Prostate gland (tissue), 2 donors: ENCODE measurements at regions not wholly inside any gene's neighbourhood (a gene's known extent, or its start where the extent isn't known, plus 50 kb on each side); places are given as distances from the start of the nearest gene placed in this dataset.

Source experiments
- DNase-seq: peaks from one replicate; pipeline ENCODE4 v3.0.0-alpha.2; 2019; ENCODE audit warnings: low spot score
- H3K27ac ChIP-seq, 2 donors: fragments of 200-600 bp; sonication (generic); 2 replicates each; pipeline ENCODE4 v1.5.1; 2017 to 2019
- H3K27me3 ChIP-seq: fragments of 200-600 bp; sonication (generic); replicated peaks from 2 replicates; pipeline ENCODE4 v1.5.1; 2019; ENCODE audit not compliant: insufficient read depth
- H3K36me3 ChIP-seq, 2 donors: fragments of 200-600 bp; sonication (generic); 1 replicate in 1 of 2; 2 replicates in 1 of 2; pipeline versions ENCODE4 v1.5.1 to v1.8.1; 2017 to 2019
- H3K4me1 ChIP-seq: fragments of 200-600 bp; sonication (generic); replicated peaks from 2 replicates; pipeline ENCODE4 v1.5.1; 2019
- H3K4me3 ChIP-seq, 2 donors: fragments of 200-600 bp; sonication (generic); 2 replicates each; pipeline ENCODE4 v1.5.1; 2017 to 2019
- H3K9me3 ChIP-seq: fragments of 200-600 bp; sonication (generic); 2 replicates; pipeline ENCODE4 v1.5.1; 2017
- CTCF ChIP-seq, 4 experiments: fragments of 200-600 bp in 2 of 4; fragments of 450-650 bp in 2 of 4; sonication (generic) in 2 of 4; IDR thresholded peaks; 1 replicate in 3 of 4; 2 replicates in 1 of 4; pipeline ENCODE4 v1.5.1; 2016 to 2019; ENCODE audit warnings: antibody characterized with exemption in 4 of 4, mild to moderate bottlenecking in 2 of 4, moderate library complexity in 2 of 4
- POLR2A ChIP-seq: fragments of 450-650 bp; IDR thresholded peaks from one replicate; pipeline ENCODE4 v1.6.1; 2016; ENCODE audit warnings: antibody characterized with exemption, mild to moderate bottlenecking
- POLR2AphosphoS5 ChIP-seq: sonication (generic); formaldehyde crosslinking; IDR thresholded peaks from one replicate; pipeline ENCODE4 v1.6.1; 2017; ENCODE audit warnings: antibody characterized with exemption
- WGBS: methylation state at CpG from one replicate; pipeline ENCODE4 v1.1.5; 2018; 5-methylcytosine and 5-hydroxymethylcytosine counted together
- intact Hi-C: fragments of 100-400 bp; cut with DNase I; formaldehyde crosslinking; loops from one replicate; pipeline ENCODE4 v1.14.2; 2022

GRCh38 chr5:63128018-63128417 is 549.4 kb downstream of the LRRC70 start:
- Histone ChIP-seq H3K9me3 (no peaks in the 10 kb centered on the region), H3K27me3 (no peaks in the 10 kb centered on the region), H3K4me1 (no peaks in the 10 kb centered on the region), H3K36me3 (no peaks in the 10 kb centered on the region), H3K27ac (no peak overlapping the region), H3K4me3 (no peak overlapping the region)
- TF ChIP-seq POLR2A = no peak
- no peak for TF ChIP-seq POLR2AphosphoS5
- TF ChIP-seq CTCF (IDR thresholded peaks at IDR 0.05) = no peak
- intact Hi-C loops = no loop called here
- DNase-seq = no peak
- WGBS = 47% methylated on average over 2 of the region's 2 CpGs

- no peaks in the 10 kb centered on the region for H3K27me3 ChIP-seq
- H3K9me3 ChIP-seq = no peaks in the 10 kb centered on the region
Observed at GRCh38 chr5:63127054-63127453, 548.4 kb downstream of the LRRC70 start.

GRCh38 chr5:63125862-63126261 is 547.2 kb downstream of the LRRC70 start:
- Histone ChIP-seq H3K36me3 (no peaks in the 10 kb centered on the region), H3K27me3 (no peaks in the 10 kb centered on the region), H3K4me1 (no peaks in the 10 kb centered on the region), H3K27ac (no peak overlapping the region), H3K9me3 (no peaks in the 10 kb centered on the region), H3K4me3 (no peak overlapping the region)
- intact Hi-C loops = no loop called here
- WGBS = 22% methylated on average over 2 of the region's 2 CpGs
- DNase-seq = no peak
- TF ChIP-seq CTCF (IDR thresholded peaks at IDR 0.05) (peak in 1 of 4 experiments; percentile 13), POLR2AphosphoS5 (no peak), POLR2A (no peak)

More at GRCh38 chr5:63127054-63127453, 548.4 kb downstream of the LRRC70 start:
- Histone ChIP-seq H3K4me3 (no peak overlapping the region), H3K4me1 (no peaks in the 10 kb centered on the region), H3K36me3 (no peaks in the 10 kb centered on the region), H3K27ac (no peak overlapping the region)
- 77% methylated on average over 2 of the region's 2 CpGs for WGBS
- no peak for TF ChIP-seq POLR2A
- intact Hi-C loops = no loop called here
- DNase-seq = no peak

GRCh38 chr5:63125392-63125791 is 546.8 kb downstream of the LRRC70 start:
- Histone ChIP-seq H3K36me3 (no peaks in the 10 kb centered on the region), H3K27ac (no peak overlapping the region), H3K9me3 (no peaks in the 10 kb centered on the region), H3K4me1 (no peaks in the 10 kb centered on the region), H3K4me3 (no peak overlapping the region), H3K27me3 (no peaks in the 10 kb centered on the region)
- TF ChIP-seq POLR2AphosphoS5 (no peak), CTCF (IDR thresholded peaks at IDR 0.05) (no peak), POLR2A (no peak)
- no peak for DNase-seq
- intact Hi-C loops = no loop called here

GRCh38 chr5:63124266-63124665 is 545.6 kb downstream of the LRRC70 start:
- Histone ChIP-seq H3K36me3 (no peaks in the 10 kb centered on the region), H3K27ac (no peak overlapping the region), H3K4me1 (no peaks in the 10 kb centered on the region), H3K27me3 (no peaks in the 10 kb centered on the region), H3K9me3 (no peaks in the 10 kb centered on the region), H3K4me3 (no peak overlapping the region)
- no peak for DNase-seq
- 85% methylated on average over 1 of the region's 1 CpG for WGBS
- no peak for TF ChIP-seq CTCF (IDR thresholded peaks at IDR 0.05)
- no peak for TF ChIP-seq POLR2AphosphoS5
- no peak for TF ChIP-seq POLR2A
- intact Hi-C loops = no loop called here
